Psoas muscle (tissue), 7 donors: ENCODE measurements at regions not wholly inside any gene's neighbourhood (a gene's known extent, or its start where the extent isn't known, plus 50 kb on each side); places are given as distances from the start of the nearest gene placed in this dataset.

Source experiments
- ATAC-seq, 4 donors: fragments of 200-7000 bp; cut with Tn5 transposase; one replicate each; pipeline ENCODE4 v1.9.1; 2020; ENCODE audit warnings: moderate library complexity in 3 of 4, mild to moderate bottlenecking in 2 of 4
- DNase-seq, 2 donors: peaks; one replicate each; pipeline ENCODE4 v3.0.0-alpha.2; 2020
- H3K27ac ChIP-seq: fragments of 200-600 bp; one replicate; pipeline ENCODE4 v1.8.0; 2022
- H3K27me3 ChIP-seq, 3 donors: fragments of 200-600 bp in 1 of 3; one replicate each; pipeline versions ENCODE4 v1.6.1 to v1.8.0; 2013 to 2022; ENCODE audit warnings: low read length in 2 of 3, mild to moderate bottlenecking in 2 of 3, moderate library complexity in 1 of 3; ENCODE audit not compliant: insufficient read depth in 3 of 3
- H3K36me3 ChIP-seq, 2 donors: fragments of 200-600 bp in 1 of 2; one replicate each; pipeline versions ENCODE4 v1.6.1 to v1.8.0; 2013 to 2022; ENCODE audit warnings: low read depth in 1 of 2, mild to moderate bottlenecking in 1 of 2, moderate library complexity in 1 of 2; ENCODE audit not compliant: insufficient read depth in 1 of 2
- H3K4me1 ChIP-seq: fragments of 200-600 bp; one replicate; pipeline ENCODE4 v1.8.0; 2022
- H3K4me3 ChIP-seq: fragments of 200-600 bp; one replicate; pipeline ENCODE4 v1.8.0; 2022; ENCODE audit warnings: mild to moderate bottlenecking
- H3K9me3 ChIP-seq: fragments of 200-600 bp; one replicate; pipeline ENCODE4 v1.8.0; 2022
- WGBS, 3 donors: extraction: QIAGEN DNeasy Blood & Tissue Kit; methylation state at CpG; one replicate each; pipeline versions ENCODE4 v1.1.6 to v1.1.7; 2013; 5-methylcytosine and 5-hydroxymethylcytosine counted together
- intact Hi-C, 2 donors: fragments of 100-400 bp; cut with DNase I; formaldehyde crosslinking; loops; one replicate each; pipeline versions ENCODE4 v1.11.0 to v1.14.2; 2022
- TF ChIP-seq, protein P1 (sequence below): fragments of 200-600 bp; IDR thresholded peaks from one replicate; pipeline ENCODE4 v1.8.0; 2022; ENCODE audit warnings: antibody characterized with exemption
- donor health status: healthy with polysubstance abuse.
- donor health status: DM: no; HTN: no; CAD: no; lungs with moderate emphysema.
- donor health status: Bipolar disorder and iron deficiency.
- donor health status: healthy.
- donor health status: DM: yes; HTN: yes; CAD: no.
- donor health status: DM: no; HTN: no; CAD: no.
- donor health status: DM: yes; HTN: yes; CAD: no.

DNA sequence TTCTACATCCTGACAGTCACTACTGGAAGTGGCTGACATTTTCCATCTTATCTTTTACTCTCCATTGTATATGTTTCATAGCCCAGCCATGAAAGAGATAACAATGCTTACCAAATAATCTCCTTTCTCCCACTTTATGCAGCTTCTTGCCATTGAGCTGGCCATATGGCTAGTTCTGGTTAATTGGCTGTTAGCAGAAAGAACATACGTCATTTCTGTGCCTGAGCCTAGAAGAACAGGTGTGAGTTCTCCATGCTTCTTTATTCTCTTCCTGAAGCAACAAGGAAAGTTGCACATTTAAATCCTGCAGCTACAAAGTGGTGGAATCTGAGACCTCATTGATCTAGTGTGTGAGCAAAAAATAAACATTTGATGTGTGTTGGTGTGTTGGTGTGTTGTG is 82.0 kb upstream of the FSHR start:
- intact Hi-C loops: no loop called here
- Histone ChIP-seq H3K9me3 (no peaks in the 10 kb centered on the region), H3K36me3 (no peaks in the 10 kb centered on the region), H3K4me3 (no peak overlapping the region), H3K27ac (no peak overlapping the region), H3K27me3 (no peaks in the 10 kb centered on the region), H3K4me1 (no peaks in the 10 kb centered on the region)
- DNase-seq (no peak), ATAC-seq (no peak)
- 27 to 43% (median 41%) methylated on average over 1 of the region's 1 CpG for WGBS, 3 donors
- TF ChIP-seq, protein P1, sequence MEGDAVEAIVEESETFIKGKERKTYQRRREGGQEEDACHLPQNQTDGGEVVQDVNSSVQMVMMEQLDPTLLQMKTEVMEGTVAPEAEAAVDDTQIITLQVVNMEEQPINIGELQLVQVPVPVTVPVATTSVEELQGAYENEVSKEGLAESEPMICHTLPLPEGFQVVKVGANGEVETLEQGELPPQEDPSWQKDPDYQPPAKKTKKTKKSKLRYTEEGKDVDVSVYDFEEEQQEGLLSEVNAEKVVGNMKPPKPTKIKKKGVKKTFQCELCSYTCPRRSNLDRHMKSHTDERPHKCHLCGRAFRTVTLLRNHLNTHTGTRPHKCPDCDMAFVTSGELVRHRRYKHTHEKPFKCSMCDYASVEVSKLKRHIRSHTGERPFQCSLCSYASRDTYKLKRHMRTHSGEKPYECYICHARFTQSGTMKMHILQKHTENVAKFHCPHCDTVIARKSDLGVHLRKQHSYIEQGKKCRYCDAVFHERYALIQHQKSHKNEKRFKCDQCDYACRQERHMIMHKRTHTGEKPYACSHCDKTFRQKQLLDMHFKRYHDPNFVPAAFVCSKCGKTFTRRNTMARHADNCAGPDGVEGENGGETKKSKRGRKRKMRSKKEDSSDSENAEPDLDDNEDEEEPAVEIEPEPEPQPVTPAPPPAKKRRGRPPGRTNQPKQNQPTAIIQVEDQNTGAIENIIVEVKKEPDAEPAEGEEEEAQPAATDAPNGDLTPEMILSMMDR: no peak

DNA sequence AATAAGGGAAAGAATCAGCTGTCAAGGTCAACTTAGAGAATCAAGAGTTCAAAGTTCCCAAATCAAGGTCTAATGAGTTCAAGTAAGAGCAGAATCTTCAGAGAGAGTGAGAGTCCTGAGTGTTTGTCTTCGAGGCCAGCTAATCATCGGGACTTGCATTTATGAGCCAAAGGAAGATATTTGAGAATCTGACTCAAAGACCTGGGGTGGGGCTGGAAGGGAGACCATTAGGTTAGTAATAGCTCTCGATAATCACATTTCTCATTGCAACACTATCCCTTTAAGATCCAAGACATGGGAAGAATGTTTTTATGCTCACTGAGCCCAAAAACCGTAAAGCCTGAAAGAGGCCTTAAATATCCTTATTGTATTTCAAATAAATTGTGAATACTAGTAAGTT is 72.0 kb upstream of the FSHR start:
- H3K9me3 ChIP-seq: no peaks in the 10 kb centered on the region
- TF ChIP-seq, protein P1: no peak
- ATAC-seq: no peak
- DNase-seq: no peak
- intact Hi-C loops: no loop called here
- no peaks in the 10 kb centered on the region for H3K36me3 ChIP-seq
- H3K4me3 ChIP-seq: no peak overlapping the region
- H3K4me1 ChIP-seq: no peaks in the 10 kb centered on the region
- 28 to 43% (median 30%) methylated on average over 4 of the region's 4 CpGs for WGBS, 3 donors
- H3K27me3 ChIP-seq: no peaks in the 10 kb centered on the region
- H3K27ac ChIP-seq: no peak overlapping the region

DNA sequence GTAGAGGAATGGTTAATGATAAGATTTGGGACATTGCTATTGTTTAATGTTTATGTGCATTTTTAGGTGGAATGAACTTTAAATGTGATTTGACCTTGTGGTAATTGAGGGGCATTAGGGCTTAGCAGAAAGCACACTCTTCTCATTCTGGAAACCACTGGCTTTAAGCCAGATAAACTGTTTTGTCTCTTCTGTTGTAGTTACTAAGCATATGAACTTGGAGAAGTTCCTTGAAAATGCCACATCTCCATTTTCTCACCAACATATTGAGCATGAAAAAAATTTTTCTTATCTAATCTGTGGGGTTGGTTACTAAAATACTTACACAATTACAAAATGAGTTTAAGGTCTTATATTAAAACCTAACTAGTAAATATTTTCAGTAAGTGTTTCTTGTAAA is 70.8 kb upstream of the FSHR start:
- Histone ChIP-seq H3K27me3 (no peaks in the 10 kb centered on the region), H3K4me3 (no peak overlapping the region), H3K9me3 (no peaks in the 10 kb centered on the region), H3K4me1 (no peaks in the 10 kb centered on the region), H3K36me3 (no peaks in the 10 kb centered on the region), H3K27ac (no peak overlapping the region)
- DNase-seq (no peak), ATAC-seq (no peak)
- intact Hi-C loops: no loop called here
- TF ChIP-seq, protein P1: no peak

DNA sequence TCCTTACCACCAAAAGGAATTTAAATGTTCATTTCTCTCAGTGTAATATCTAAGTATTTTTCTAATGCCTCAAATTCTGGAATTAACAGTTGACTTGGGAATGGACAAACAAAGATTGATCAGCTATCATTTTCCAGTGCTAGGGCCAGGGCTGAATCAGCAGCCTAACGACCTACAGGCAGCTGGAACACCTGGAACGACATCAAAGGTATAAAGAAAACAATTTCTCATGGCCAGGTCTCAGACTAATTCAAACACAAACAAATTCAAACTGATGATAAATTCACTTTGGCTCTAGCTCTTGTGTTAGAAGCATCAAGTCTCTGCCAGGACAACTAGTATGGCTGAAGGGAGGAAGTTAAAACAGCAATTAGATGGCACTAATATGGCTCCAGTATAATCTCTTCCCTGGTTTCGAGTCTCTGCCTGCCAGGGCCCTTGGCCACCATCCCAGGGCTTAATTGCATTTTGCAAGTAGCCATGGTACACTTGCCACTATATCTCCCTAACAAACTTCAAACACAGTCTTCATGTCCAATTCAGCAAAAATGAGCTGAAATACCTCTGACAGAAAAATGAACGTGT is 70.2 kb upstream of the FSHR start:
- Histone ChIP-seq H3K4me1 (no peaks in the 10 kb centered on the region), H3K27me3 (no peaks in the 10 kb centered on the region), H3K9me3 (no peaks in the 10 kb centered on the region), H3K36me3 (no peaks in the 10 kb centered on the region), H3K4me3 (no peak overlapping the region), H3K27ac (no peak overlapping the region)
- TF ChIP-seq, protein P1: no peak
- intact Hi-C loops: no loop called here
- DNase-seq: no peak
- WGBS, 3 donors: 25 to 34% (median 31%) methylated on average over 4 of the region's 4 CpGs
- ATAC-seq: no peak

DNA sequence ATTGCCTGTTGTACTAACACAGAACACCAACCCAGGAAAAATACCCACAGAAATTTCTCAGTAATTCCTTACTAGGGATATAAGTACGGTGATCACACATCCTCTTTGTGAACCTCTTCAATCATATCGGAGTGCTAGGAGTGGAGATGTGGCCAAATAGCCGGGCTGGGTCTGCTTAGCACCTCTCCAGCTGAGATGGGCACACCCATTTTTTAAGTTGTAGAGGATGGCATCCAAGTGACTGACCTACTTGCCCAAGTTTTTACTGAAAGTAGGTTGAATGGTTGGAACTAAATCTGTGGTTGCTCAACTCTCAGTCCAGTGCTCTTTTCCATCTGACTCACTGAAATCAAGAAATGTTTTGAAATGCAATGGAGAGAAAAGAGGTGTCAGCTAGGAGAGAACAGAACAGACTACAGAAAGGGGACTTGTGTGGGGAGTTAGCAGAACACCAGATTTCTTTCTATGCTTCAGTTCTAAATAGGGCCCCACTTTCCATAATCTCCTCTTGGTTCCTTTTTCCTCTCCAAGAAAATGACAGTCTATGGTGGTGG is 68.7 kb upstream of the FSHR start:
- H3K4me1 ChIP-seq: no peaks in the 10 kb centered on the region
- H3K9me3 ChIP-seq: no peaks in the 10 kb centered on the region
- no peak overlapping the region for H3K27ac ChIP-seq
- H3K36me3 ChIP-seq: no peaks in the 10 kb centered on the region
- no peaks in the 10 kb centered on the region for H3K27me3 ChIP-seq
- DNase-seq: no peak
- intact Hi-C loops: no loop called here
- no peak overlapping the region for H3K4me3 ChIP-seq
- 48 to 77% (median 70%) methylated on average over 3 of the region's 3 CpGs for WGBS, 3 donors
- TF ChIP-seq, protein P1: no peak
- no peak for ATAC-seq
